Brain microvascular endothelial cell (primary cell): ENCODE measurements at regions not wholly inside any gene's neighbourhood (a gene's known extent, or its start where the extent isn't known, plus 50 kb on each side); places are given as distances from the start of the nearest gene placed in this dataset.

ENCODE experiments used
- DNase-seq: peaks from one replicate; pipeline ENCODE4 v3.0.0-alpha.2; 2020
- H3K27ac ChIP-seq: fragments of 250-450 bp; sonication (Bioruptor Pico); 2 replicates; pipeline ENCODE4 v1.5.1; 2020; ENCODE audit warnings: mild to moderate bottlenecking, moderate library complexity
- H3K27me3 ChIP-seq: fragments of 250-450 bp; sonication (Bioruptor Pico); replicated peaks from 2 replicates; pipeline ENCODE4 v1.5.1; 2020; ENCODE audit warnings: mild to moderate bottlenecking
- H3K36me3 ChIP-seq: fragments of 250-450 bp; sonication (Bioruptor Pico); replicated peaks from 2 replicates; pipeline ENCODE4 v1.5.1; 2020; ENCODE audit warnings: mild to moderate bottlenecking
- H3K4me3 ChIP-seq: 2 replicates; pipeline ENCODE4 v1.5.1; 2011; ENCODE audit warnings: low read depth, mild to moderate bottlenecking, control low read depth, low read length, moderate library complexity
- CTCF ChIP-seq: IDR thresholded peaks from 2 replicates; pipeline ENCODE4 v1.5.1; 2011; ENCODE audit warnings: low read depth, mild to moderate bottlenecking, moderate library complexity, low read length, control low read depth, inconsistent platforms; ENCODE audit errors: missing control alignments
- in situ Hi-C: cut with HindIII; loops from 2 replicates; pipeline ENCODE4 v1.10.0; 2017; ENCODE audit warnings: low sequenced_read_pairs, low pct_ligation_motif_present

GRCh38 chr15:25616471-25616870 is 177.6 kb upstream of the UBE3A start:
- H3K27ac ChIP-seq: no peak overlapping the region
- H3K4me3 ChIP-seq: no peak overlapping the region

GRCh38 chr15:25613134-25613533 is 174.3 kb upstream of the UBE3A start:
- H3K4me3 ChIP-seq: no peak overlapping the region
- in situ Hi-C loops: no loop called here
- DNase-seq: no peak
- no peaks in the 10 kb centered on the region for H3K27me3 ChIP-seq
- no peak overlapping the region for H3K27ac ChIP-seq
- no peaks in the 10 kb centered on the region for H3K36me3 ChIP-seq
- TF ChIP-seq CTCF: no peak

More at GRCh38 chr15:25616471-25616870, 177.6 kb upstream of the UBE3A start:
- no peak for DNase-seq
- Histone ChIP-seq H3K36me3 (no peaks in the 10 kb centered on the region), H3K27me3 (no peaks in the 10 kb centered on the region)
- no peak for TF ChIP-seq CTCF
- in situ Hi-C loops: no loop called here

GRCh38 chr15:25611603-25612002 is 172.8 kb upstream of the UBE3A start:
- Histone ChIP-seq H3K4me3 (no peak overlapping the region), H3K27me3 (no peaks in the 10 kb centered on the region), H3K27ac (no peak overlapping the region), H3K36me3 (no peaks in the 10 kb centered on the region)
- DNase-seq: no peak
- in situ Hi-C loops: no loop called here
- TF ChIP-seq CTCF: no peak

- no peak overlapping the region for H3K4me3 ChIP-seq
- no peak overlapping the region for H3K27ac ChIP-seq
- H3K36me3 ChIP-seq: no peaks in the 10 kb centered on the region
- no peak for DNase-seq
- no peak for TF ChIP-seq CTCF
- no peaks in the 10 kb centered on the region for H3K27me3 ChIP-seq
- in situ Hi-C loops: no loop called here
Measured at GRCh38 chr15:25609371-25609770, 170.5 kb upstream of the UBE3A start.

- no peaks in the 10 kb centered on the region for H3K36me3 ChIP-seq
- no peak for DNase-seq
- no peak overlapping the region for H3K27ac ChIP-seq
- no peak overlapping the region for H3K4me3 ChIP-seq
- in situ Hi-C loops: no loop called here
- no peaks in the 10 kb centered on the region for H3K27me3 ChIP-seq
- TF ChIP-seq CTCF: no peak
Measured at GRCh38 chr15:25608926-25609325, 170.1 kb upstream of the UBE3A start.

GRCh38 chr15:25605151-25605550 is 166.3 kb upstream of the UBE3A start:
- no peak overlapping the region for H3K4me3 ChIP-seq
- no peaks in the 10 kb centered on the region for H3K36me3 ChIP-seq
- no peak for TF ChIP-seq CTCF
- in situ Hi-C loops: no loop called here
- H3K27me3 ChIP-seq: no peaks in the 10 kb centered on the region
- DNase-seq: no peak
- H3K27ac ChIP-seq: no peak overlapping the region
